SK-N-DZ (cell line): ENCODE measurements at regions not wholly inside any gene's neighbourhood (a gene's known extent, or its start where the extent isn't known, plus 50 kb on each side); places are given as distances from the start of the nearest gene placed in this dataset.
A peak's percentile ranks its signal among the peaks of the same experiment; 100 is the strongest.

Source experiments
- DNase-seq: peaks from one replicate; pipeline ENCODE4 v3.0.0-alpha.2; 2015; ENCODE audit warnings: low spot score

- DNase-seq, result no peak
Measured at GRCh38 chr12:124096109-124096508, 123.1 kb downstream of the ZNF664 start.

GRCh38 chr12:124096869-124097434 is 123.9 kb downstream of the ZNF664 start:
- DNase-seq, result no peak

GRCh38 chr12:124097701-124098100 is 124.7 kb downstream of the ZNF664 start:
- no peak for DNase-seq

GRCh38 chr12:124098101-124098757 is 125.2 kb downstream of the ZNF664 start:
- DNase-seq, result peak; percentile 63

GRCh38 chr12:124098887-124099286 is 125.9 kb downstream of the ZNF664 start:
- DNase-seq, result no peak

GRCh38 chr12:124099661-124100060 is 126.6 kb downstream of the ZNF664 start:
- DNase-seq, result no peak

- DNase-seq, result no peak
Measured at GRCh38 chr12:124100572-124101178, 127.7 kb downstream of the ZNF664 start.

- no peak for DNase-seq
Measured at GRCh38 chr12:124105546-124105945, 132.5 kb downstream of the ZNF664 start.

- no peak for DNase-seq
Measured at GRCh38 chr12:124107351-124107750, 134.3 kb downstream of the ZNF664 start.

GRCh38 chr12:124109760-124110159 is 136.7 kb downstream of the ZNF664 start:
- DNase-seq, result peak; percentile 67

GRCh38 chr12:124110372-124110883 is 137.4 kb downstream of the ZNF664 start:
- DNase-seq, result no peak

- DNase-seq, result no peak
Measured at GRCh38 chr12:124111006-124111405, 138.0 kb downstream of the ZNF664 start.

- no peak for DNase-seq
Measured at GRCh38 chr12:124114316-124114715, 141.3 kb downstream of the ZNF664 start.

- no peak for DNase-seq
Measured at GRCh38 chr12:124115496-124115895, 142.5 kb downstream of the ZNF664 start.

GRCh38 chr12:124115976-124116690 is 143.1 kb downstream of the ZNF664 start:
- DNase-seq, result no peak

- DNase-seq, result no peak
Measured at GRCh38 chr12:124120739-124121138, 147.7 kb downstream of the ZNF664 start.

- no peak for DNase-seq
Measured at GRCh38 chr12:124122722-124123121, 149.7 kb downstream of the ZNF664 start.

GRCh38 chr12:124123296-124124000 is 150.4 kb downstream of the ZNF664 start:
- DNase-seq, result no peak

- no peak for DNase-seq
Measured at GRCh38 chr12:124125203-124125871, 152.3 kb downstream of the ZNF664 start.

- DNase-seq, result no peak
Measured at GRCh38 chr12:124126950-124127655, 154.1 kb downstream of the ZNF664 start.
